ENCODE measurements at regions not wholly inside any gene's neighbourhood (a gene's known extent, or its start where the extent isn't known, plus 50 kb on each side); places are given as distances from the start of the nearest gene placed in this dataset.

DNA sequence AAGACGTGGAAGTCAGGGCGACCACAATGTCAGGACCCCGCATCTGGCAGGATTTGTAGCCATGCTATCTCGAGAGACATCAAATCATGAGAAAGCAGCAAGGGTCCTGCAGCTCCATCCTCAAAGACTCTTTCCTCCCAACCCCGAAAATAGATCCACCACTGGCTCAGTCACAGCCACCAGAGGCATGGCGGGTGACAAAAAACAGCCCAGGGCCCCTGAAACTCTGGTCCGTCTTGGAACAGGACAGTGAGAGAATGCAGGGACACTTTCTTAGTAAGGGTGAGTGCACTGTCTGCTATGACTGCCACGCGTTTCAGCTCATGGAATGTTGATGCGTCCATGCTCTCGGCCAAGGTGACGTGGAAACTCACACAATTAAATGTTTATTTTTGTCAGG is 220.9 kb downstream of the IRX2 start:
- no peak overlapping the region for H3K4me3 ChIP-seq (ENCODE audit: low read depth, low read length)
- in situ Hi-C loops (cut with HindIII; ENCODE audit: low sequenced_read_pairs): no loop called here
- no peak for TF ChIP-seq CTCF (IDR thresholded peaks at IDR 0.05; ENCODE audit: low read depth, low read length)
- no peak for DNase-seq (ENCODE audit: low read depth, low spot score)

DNA sequence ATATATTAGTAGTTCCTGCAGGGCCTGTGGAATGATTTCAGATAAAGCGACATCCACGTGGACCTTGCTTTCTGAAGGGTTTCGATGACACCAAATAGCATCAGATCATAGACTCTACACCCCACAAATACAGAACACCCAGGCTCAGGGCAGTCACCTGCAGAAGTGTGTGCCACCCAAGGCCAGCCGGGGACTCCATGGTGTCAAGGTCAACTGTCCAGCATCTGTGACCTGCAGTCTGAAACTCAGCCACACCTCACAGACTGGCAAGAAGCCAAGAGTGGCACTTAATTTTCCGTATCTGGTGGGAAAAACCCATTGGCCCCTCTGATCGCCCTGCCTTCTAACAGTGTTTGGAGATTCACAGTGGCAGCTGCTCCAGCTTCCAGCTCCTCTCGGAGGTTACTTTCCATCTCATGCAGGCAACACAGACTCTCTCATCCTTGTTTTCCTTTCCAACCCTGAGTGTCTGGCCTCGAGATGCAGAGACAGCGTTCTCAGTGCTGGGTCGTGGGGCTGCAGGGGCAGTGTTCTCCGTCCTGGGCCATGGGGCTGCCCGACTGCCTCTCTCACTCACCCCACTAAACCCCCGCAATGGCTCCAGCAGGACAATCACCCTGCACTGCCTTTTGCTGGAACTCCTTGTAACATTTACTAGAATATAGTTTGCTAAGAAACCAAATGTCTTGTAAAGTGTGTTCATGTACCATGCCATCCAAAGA is 221.9 kb downstream of the IRX2 start:
- in situ Hi-C loops (cut with HindIII; ENCODE audit: low sequenced_read_pairs): no loop called here
- no peak for TF ChIP-seq CTCF (IDR thresholded peaks at IDR 0.05; ENCODE audit: low read depth, low read length)
- no peak overlapping the region for H3K4me3 ChIP-seq (ENCODE audit: low read depth, low read length)
- no peak for DNase-seq (ENCODE audit: low read depth, low spot score)

DNA sequence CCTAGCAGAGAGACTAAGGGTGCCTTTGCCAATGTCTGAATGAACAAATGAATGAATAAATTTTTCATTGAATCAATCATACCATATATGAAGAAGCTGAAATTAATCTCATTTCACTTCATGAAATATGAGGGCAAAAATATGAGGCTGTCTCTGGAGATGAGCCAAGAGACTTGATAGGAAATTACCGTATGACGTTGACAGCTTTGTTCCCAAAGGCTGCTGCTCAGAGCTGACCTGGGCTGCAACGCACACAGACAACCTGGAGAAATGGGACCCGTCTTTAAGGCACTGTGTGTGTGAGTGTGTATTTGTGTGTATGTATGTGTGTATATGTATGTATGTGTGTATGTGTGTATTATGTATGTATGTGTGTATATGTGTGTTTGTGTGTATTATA is 226.1 kb downstream of the IRX2 start:
- no peak for DNase-seq (ENCODE audit: low read depth, low spot score)
- H3K4me3 ChIP-seq (ENCODE audit: low read depth, low read length): no peak overlapping the region
- in situ Hi-C loops (cut with HindIII; ENCODE audit: low sequenced_read_pairs): no loop called here
- no peak for TF ChIP-seq CTCF (IDR thresholded peaks at IDR 0.05; ENCODE audit: low read depth, low read length)

GRCh38 chr5:2524620-2525019 is 226.9 kb downstream of the IRX2 start:
- DNase-seq (ENCODE audit: low read depth, low spot score): no peak
- H3K4me3 ChIP-seq (ENCODE audit: low read depth, low read length): no peak overlapping the region
- in situ Hi-C loops (cut with HindIII; ENCODE audit: low sequenced_read_pairs): no loop called here
- TF ChIP-seq CTCF (IDR thresholded peaks at IDR 0.05; ENCODE audit: low read depth, low read length): no peak

DNA sequence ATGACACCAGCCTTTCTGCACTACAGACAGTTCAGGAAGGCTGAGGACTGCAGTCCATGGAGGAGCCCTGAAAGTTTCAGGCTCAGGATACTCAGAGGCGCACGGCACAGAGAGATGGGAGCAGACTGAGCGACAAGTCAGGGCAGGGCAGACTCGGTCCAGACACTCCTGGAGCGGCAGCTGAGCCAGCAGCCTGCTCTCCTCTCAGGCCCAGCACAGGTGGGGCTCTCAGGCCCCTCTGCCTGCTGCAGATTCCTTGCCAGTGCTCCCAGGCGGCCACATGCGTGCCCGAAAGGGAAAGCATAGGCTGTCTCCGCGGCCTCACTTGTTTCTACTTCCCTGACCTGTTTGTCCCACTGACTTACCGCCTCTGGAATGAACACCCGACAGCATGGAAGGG is 228.3 kb downstream of the IRX2 start:
- in situ Hi-C loops (cut with HindIII; ENCODE audit: low sequenced_read_pairs): no loop called here

DNA sequence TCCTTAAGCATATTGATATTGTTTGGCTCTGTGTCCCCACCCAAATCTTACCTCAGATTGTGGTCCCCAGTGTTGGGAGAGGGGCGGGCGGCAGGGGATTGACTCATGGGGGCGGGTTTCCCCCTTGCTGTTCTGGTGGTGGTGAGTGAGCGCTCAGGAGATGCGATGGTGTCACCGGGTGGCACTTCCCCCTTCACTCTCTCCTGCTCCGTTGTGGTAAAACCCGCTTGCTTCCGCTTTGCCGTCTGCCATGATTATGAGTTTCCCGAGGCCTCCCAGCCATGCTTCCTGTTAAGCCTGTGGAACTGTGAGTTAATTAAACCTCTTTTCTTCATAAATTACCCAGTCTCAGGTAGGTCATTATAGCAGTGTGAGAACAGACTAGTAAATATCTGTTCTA is 229.1 kb downstream of the IRX2 start:
- H3K4me3 ChIP-seq (ENCODE audit: low read depth, low read length): no peak overlapping the region
- in situ Hi-C loops (cut with HindIII; ENCODE audit: low sequenced_read_pairs): no loop called here
- no peak for TF ChIP-seq CTCF (IDR thresholded peaks at IDR 0.05; ENCODE audit: low read depth, low read length)
- no peak for DNase-seq (ENCODE audit: low read depth, low spot score)

More for the DNA sequence above, 228.3 kb downstream of the IRX2 start:
- no peak for TF ChIP-seq CTCF (IDR thresholded peaks at IDR 0.05; ENCODE audit: low read depth, low read length)
- no peak overlapping the region for H3K4me3 ChIP-seq (ENCODE audit: low read depth, low read length)
- DNase-seq (ENCODE audit: low read depth, low spot score): no peak

All from astrocyte of the spinal cord (primary cell).